ENCODE measurements at regions not wholly inside any gene's neighbourhood (a gene's known extent, or its start where the extent isn't known, plus 50 kb on each side); places are given as distances from the start of the nearest gene placed in this dataset.

GRCh38 chr4:114226179-114226578, 246.7 kb upstream of the ARSJ start:
- Histone ChIP-seq H3K9ac (ENCODE audit: insufficient read depth in 1 of 2, low read length in 2 of 2) (no peak overlapping the region), H3K4me1 (ENCODE audit: control insufficient read depth in 5 of 5, insufficient read depth in 5 of 5, low read length in 5 of 5) (peaks cover 0 to 18% (median 0%) of the 10 kb centered on the region in 5 donors), H3K27ac (ENCODE audit: low read depth in 1 of 2, low read length in 1 of 2) (no peak overlapping the region), H3K4me3 (no peak overlapping the region), H3K36me3 (ENCODE audit: control insufficient read depth in 4 of 4, insufficient read depth in 4 of 4, low read length in 4 of 4) (no peaks in the 10 kb centered on the region), H3K27me3 (ENCODE audit: control insufficient read depth in 3 of 3, insufficient read depth in 3 of 3, low read length in 2 of 3) (no peaks in the 10 kb centered on the region), H3K9me3 (ENCODE audit: control insufficient read depth in 4 of 4, insufficient read depth in 3 of 4, low read length in 3 of 4) (no peaks in the 10 kb centered on the region)
- no peak for ATAC-seq (ENCODE audit: insufficient read depth, low FRiP score)
- DNase-seq: no peak
- 62 to 72% methylated on average over 3 of the region's 3 CpGs for WGBS, 2 donors
- no peak for TF ChIP-seq CTCF (IDR thresholded peaks at IDR 0.05; ENCODE audit: control extremely low read depth, extremely low read depth)

- TF ChIP-seq CTCF (IDR thresholded peaks at IDR 0.05; ENCODE audit: control extremely low read depth, extremely low read depth): no peak
- Histone ChIP-seq H3K27me3 (ENCODE audit: control insufficient read depth in 3 of 3, insufficient read depth in 3 of 3, low read length in 2 of 3) (no peaks in the 10 kb centered on the region), H3K9me3 (ENCODE audit: control insufficient read depth in 4 of 4, insufficient read depth in 3 of 4, low read length in 3 of 4) (no peaks in the 10 kb centered on the region), H3K27ac (ENCODE audit: low read depth in 1 of 2, low read length in 1 of 2) (no peak overlapping the region), H3K9ac (ENCODE audit: insufficient read depth in 1 of 2, low read length in 2 of 2) (no peak overlapping the region), H3K36me3 (ENCODE audit: control insufficient read depth in 4 of 4, insufficient read depth in 4 of 4, low read length in 4 of 4) (no peaks in the 10 kb centered on the region), H3K4me3 (no peak overlapping the region), H3K4me1 (ENCODE audit: control insufficient read depth in 5 of 5, insufficient read depth in 5 of 5, low read length in 5 of 5) (peaks cover 0 to 18% (median 0%) of the 10 kb centered on the region in 5 donors)
- no peak for ATAC-seq (ENCODE audit: insufficient read depth, low FRiP score)
- DNase-seq: no peak
- WGBS, 2 donors: 89% methylated on average over 7 of the region's 7 CpGs
Measured at GRCh38 chr4:114226968-114227760, 247.7 kb upstream of the ARSJ start.

- ATAC-seq (ENCODE audit: insufficient read depth, low FRiP score) (no peak), DNase-seq (peak in 2 of 3 donors; percentile 28 to 55)
- Histone ChIP-seq H3K36me3 (ENCODE audit: control insufficient read depth in 4 of 4, insufficient read depth in 4 of 4, low read length in 4 of 4) (no peaks in the 10 kb centered on the region), H3K4me1 (ENCODE audit: control insufficient read depth in 5 of 5, insufficient read depth in 5 of 5, low read length in 5 of 5) (peaks cover 0 to 18% (median 0%) of the 10 kb centered on the region in 5 donors), H3K9ac (ENCODE audit: insufficient read depth in 1 of 2, low read length in 2 of 2) (no peak overlapping the region), H3K27me3 (ENCODE audit: control insufficient read depth in 3 of 3, insufficient read depth in 3 of 3, low read length in 2 of 3) (no peaks in the 10 kb centered on the region), H3K4me3 (no peak overlapping the region), H3K27ac (ENCODE audit: low read depth in 1 of 2, low read length in 1 of 2) (no peak overlapping the region), H3K9me3 (ENCODE audit: control insufficient read depth in 4 of 4, insufficient read depth in 3 of 4, low read length in 3 of 4) (no peaks in the 10 kb centered on the region)
- TF ChIP-seq CTCF (IDR thresholded peaks at IDR 0.05; ENCODE audit: control extremely low read depth, extremely low read depth): no peak
- WGBS, 2 donors: 84 to 85% methylated on average over 3 of the region's 3 CpGs
Measured at GRCh38 chr4:114229706-114230105, 250.3 kb upstream of the ARSJ start.

Measured in lung (tissue), 11 donors.